Neural cell (in vitro differentiated cells): ENCODE measurements at regions not wholly inside any gene's neighbourhood (a gene's known extent, or its start where the extent isn't known, plus 50 kb on each side); places are given as distances from the start of the nearest gene placed in this dataset.

Source experiments
- H2AFZ ChIP-seq: fragments of 200-600, 300-800 bp; sonication (generic), shearing (Covaris generic); 2 replicates; pipeline ENCODE4 v1.6.0; 2014; ENCODE audit warnings: low read depth, mild to moderate bottlenecking, antibody characterized with exemption, low read length, moderate library complexity
- H3F3A ChIP-seq: fragments of 200-600 bp; shearing (Covaris generic); 2 replicates; pipeline ENCODE4 v1.6.1; 2016; ENCODE audit warnings: mild to moderate bottlenecking, moderate library complexity, mixed read lengths, antibody characterized with exemption, low read length; ENCODE audit not compliant: insufficient read depth, poor library complexity, severe bottlenecking
- H3K27ac ChIP-seq: fragments of 200-600, 300-800 bp; sonication (generic), shearing (Covaris generic); 2 replicates; pipeline ENCODE4 v1.5.1; 2014; ENCODE audit warnings: mild to moderate bottlenecking, low read length, moderate library complexity
- H3K27me3 ChIP-seq: fragments of 300-800, 200-600 bp; sonication (generic), shearing (Covaris generic); 2 replicates; pipeline ENCODE4 v1.6.0; 2014; ENCODE audit warnings: mild to moderate bottlenecking, low read depth, low read length, moderate library complexity; ENCODE audit not compliant: insufficient read depth
- H3K36me3 ChIP-seq: fragments of 300-800, 200-600 bp; sonication (generic), shearing (Covaris generic); 2 replicates; pipeline ENCODE4 v1.5.1; 2014; ENCODE audit warnings: mild to moderate bottlenecking, antibody characterized with exemption, low read length, moderate library complexity; ENCODE audit not compliant: insufficient read depth
- H3K4me2 ChIP-seq: fragments of 300-800, 200-600 bp; sonication (generic), shearing (Covaris generic); 2 replicates; pipeline ENCODE4 v1.6.0; 2014; ENCODE audit warnings: mild to moderate bottlenecking, low read length
- H3K4me3 ChIP-seq: fragments of 300-800, 200-600 bp; sonication (generic), shearing (Covaris generic); 2 replicates; pipeline ENCODE4 v1.5.1; 2014; ENCODE audit warnings: mild to moderate bottlenecking, low read length, moderate library complexity
- H3K79me2 ChIP-seq: fragments of 200-600 bp; shearing (Covaris generic); replicated peaks from 2 replicates; pipeline ENCODE4 v1.6.0; 2014; ENCODE audit warnings: mild to moderate bottlenecking, low read length, moderate library complexity; ENCODE audit not compliant: insufficient read depth
- H3K9ac ChIP-seq: fragments of 300-800, 200-600 bp; sonication (generic), shearing (Covaris generic); 2 replicates; pipeline ENCODE4 v1.6.1; 2016; ENCODE audit warnings: mild to moderate bottlenecking, low read length, mixed read lengths
- H3K9me2 ChIP-seq: fragments of 200-600 bp; shearing (Covaris generic); 2 replicates; pipeline ENCODE4 v1.6.1; 2016; ENCODE audit warnings: mild to moderate bottlenecking, low read length, mixed read lengths; ENCODE audit not compliant: insufficient read depth
- H3K9me3 ChIP-seq: fragments of 200-600, 300-800 bp; sonication (generic), shearing (Covaris generic); 2 replicates; pipeline ENCODE4 v1.6.1; 2016; ENCODE audit warnings: mild to moderate bottlenecking, mixed run types, low read length, moderate library complexity, mixed read lengths
- H4K20me1 ChIP-seq: fragments of 200-600 bp; shearing (Covaris generic); 2 replicates; pipeline ENCODE4 v1.6.1; 2016; ENCODE audit warnings: mild to moderate bottlenecking, mixed run types; ENCODE audit not compliant: insufficient read depth
- EP300 ChIP-seq: fragments of 450-650 bp; conservative IDR thresholded peaks from 2 replicates; pipeline ENCODE4 v1.6.1; 2014; ENCODE audit warnings: antibody characterized with exemption, mild to moderate bottlenecking, moderate library complexity; ENCODE audit not compliant: poor library complexity, severe bottlenecking
- EZH2 ChIP-seq: fragments of 200-600, 300-800 bp; shearing (Covaris generic), sonication (generic); IDR thresholded peaks from 2 replicates; pipeline ENCODE4 v1.6.1; 2014; ENCODE audit warnings: antibody characterized with exemption, low read length, borderline replicate concordance, mild to moderate bottlenecking; ENCODE audit not compliant: insufficient read depth, poor library complexity, severe bottlenecking
- MXI1 ChIP-seq: fragments of 450-650 bp; conservative IDR thresholded peaks from 2 replicates; pipeline ENCODE4 v1.6.1; 2014; ENCODE audit warnings: antibody characterized with exemption, mild to moderate bottlenecking; ENCODE audit not compliant: poor library complexity, severe bottlenecking
- POLR2AphosphoS5 ChIP-seq: IDR thresholded peaks from 2 replicates; pipeline ENCODE4 v1.6.1; 2012
- RAD21 ChIP-seq: fragments of 450-650 bp; conservative IDR thresholded peaks from 2 replicates; pipeline ENCODE4 v1.6.1; 2014; ENCODE audit warnings: antibody characterized with exemption, mild to moderate bottlenecking, moderate library complexity
- SMC3 ChIP-seq: fragments of 450-650 bp; conservative IDR thresholded peaks from 2 replicates; pipeline ENCODE4 v1.6.1; 2014; ENCODE audit warnings: antibody characterized with exemption, mild to moderate bottlenecking, moderate library complexity; ENCODE audit not compliant: poor library complexity
- TAF1 ChIP-seq: IDR thresholded peaks from 2 replicates; pipeline ENCODE4 v1.6.1; 2012; ENCODE audit warnings: low read depth
- TF ChIP-seq, protein P1 (sequence below): fragments of 450-650 bp; IDR thresholded peaks from 2 replicates; pipeline ENCODE4 v1.5.1; 2014; ENCODE audit warnings: antibody characterized with exemption, mild to moderate bottlenecking, moderate library complexity; ENCODE audit not compliant: poor library complexity, severe bottlenecking
- TF ChIP-seq, protein P2 (sequence below): IDR thresholded peaks from 2 replicates; pipeline ENCODE4 v1.6.1; 2012; ENCODE audit warnings: borderline replicate concordance

DNA sequence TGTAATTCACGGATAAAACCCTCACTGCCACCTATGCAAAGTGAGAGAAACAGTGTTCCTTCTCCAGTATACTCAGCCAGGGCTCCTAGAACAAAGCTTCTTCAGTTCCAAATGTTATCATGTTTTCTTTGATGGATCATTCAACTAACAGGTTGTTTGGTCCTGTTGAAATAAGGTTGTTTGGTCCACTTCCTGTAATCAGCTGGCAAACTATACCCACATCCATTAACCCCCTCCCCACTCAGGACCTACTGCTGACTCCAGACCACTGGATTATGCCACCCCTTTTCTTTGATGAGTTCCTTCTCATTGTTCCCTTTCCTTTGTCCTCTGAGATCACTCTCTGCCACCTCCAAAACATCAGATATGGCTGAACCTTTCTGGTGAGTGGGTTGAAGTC lies 267.7 kb upstream of the USP25 start:
- H3F3A ChIP-seq: no peaks in the 10 kb centered on the region
- H3K9me2 ChIP-seq: no peaks in the 10 kb centered on the region
- H3K4me2 ChIP-seq: no peak overlapping the region
- H3K4me3 ChIP-seq: no peak overlapping the region
- no peak overlapping the region for H3K27ac ChIP-seq
- H3K79me2 ChIP-seq: no peaks in the 10 kb centered on the region
- TF ChIP-seq SMC3 (no peak), RAD21 (no peak), POLR2AphosphoS5 (no peak), EZH2 (no peak), EP300 (no peak), MXI1 (no peak), TAF1 (no peak)
- TF ChIP-seq, protein P1, sequence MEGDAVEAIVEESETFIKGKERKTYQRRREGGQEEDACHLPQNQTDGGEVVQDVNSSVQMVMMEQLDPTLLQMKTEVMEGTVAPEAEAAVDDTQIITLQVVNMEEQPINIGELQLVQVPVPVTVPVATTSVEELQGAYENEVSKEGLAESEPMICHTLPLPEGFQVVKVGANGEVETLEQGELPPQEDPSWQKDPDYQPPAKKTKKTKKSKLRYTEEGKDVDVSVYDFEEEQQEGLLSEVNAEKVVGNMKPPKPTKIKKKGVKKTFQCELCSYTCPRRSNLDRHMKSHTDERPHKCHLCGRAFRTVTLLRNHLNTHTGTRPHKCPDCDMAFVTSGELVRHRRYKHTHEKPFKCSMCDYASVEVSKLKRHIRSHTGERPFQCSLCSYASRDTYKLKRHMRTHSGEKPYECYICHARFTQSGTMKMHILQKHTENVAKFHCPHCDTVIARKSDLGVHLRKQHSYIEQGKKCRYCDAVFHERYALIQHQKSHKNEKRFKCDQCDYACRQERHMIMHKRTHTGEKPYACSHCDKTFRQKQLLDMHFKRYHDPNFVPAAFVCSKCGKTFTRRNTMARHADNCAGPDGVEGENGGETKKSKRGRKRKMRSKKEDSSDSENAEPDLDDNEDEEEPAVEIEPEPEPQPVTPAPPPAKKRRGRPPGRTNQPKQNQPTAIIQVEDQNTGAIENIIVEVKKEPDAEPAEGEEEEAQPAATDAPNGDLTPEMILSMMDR: no peak
- TF ChIP-seq, protein P2, sequence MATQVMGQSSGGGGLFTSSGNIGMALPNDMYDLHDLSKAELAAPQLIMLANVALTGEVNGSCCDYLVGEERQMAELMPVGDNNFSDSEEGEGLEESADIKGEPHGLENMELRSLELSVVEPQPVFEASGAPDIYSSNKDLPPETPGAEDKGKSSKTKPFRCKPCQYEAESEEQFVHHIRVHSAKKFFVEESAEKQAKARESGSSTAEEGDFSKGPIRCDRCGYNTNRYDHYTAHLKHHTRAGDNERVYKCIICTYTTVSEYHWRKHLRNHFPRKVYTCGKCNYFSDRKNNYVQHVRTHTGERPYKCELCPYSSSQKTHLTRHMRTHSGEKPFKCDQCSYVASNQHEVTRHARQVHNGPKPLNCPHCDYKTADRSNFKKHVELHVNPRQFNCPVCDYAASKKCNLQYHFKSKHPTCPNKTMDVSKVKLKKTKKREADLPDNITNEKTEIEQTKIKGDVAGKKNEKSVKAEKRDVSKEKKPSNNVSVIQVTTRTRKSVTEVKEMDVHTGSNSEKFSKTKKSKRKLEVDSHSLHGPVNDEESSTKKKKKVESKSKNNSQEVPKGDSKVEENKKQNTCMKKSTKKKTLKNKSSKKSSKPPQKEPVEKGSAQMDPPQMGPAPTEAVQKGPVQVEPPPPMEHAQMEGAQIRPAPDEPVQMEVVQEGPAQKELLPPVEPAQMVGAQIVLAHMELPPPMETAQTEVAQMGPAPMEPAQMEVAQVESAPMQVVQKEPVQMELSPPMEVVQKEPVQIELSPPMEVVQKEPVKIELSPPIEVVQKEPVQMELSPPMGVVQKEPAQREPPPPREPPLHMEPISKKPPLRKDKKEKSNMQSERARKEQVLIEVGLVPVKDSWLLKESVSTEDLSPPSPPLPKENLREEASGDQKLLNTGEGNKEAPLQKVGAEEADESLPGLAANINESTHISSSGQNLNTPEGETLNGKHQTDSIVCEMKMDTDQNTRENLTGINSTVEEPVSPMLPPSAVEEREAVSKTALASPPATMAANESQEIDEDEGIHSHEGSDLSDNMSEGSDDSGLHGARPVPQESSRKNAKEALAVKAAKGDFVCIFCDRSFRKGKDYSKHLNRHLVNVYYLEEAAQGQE: no peak
- no peak overlapping the region for H2AFZ ChIP-seq
- no peaks in the 10 kb centered on the region for H3K9me3 ChIP-seq
- no peaks in the 10 kb centered on the region for H4K20me1 ChIP-seq
- no peak overlapping the region for H3K9ac ChIP-seq
- H3K36me3 ChIP-seq: no peaks in the 10 kb centered on the region
- H3K27me3 ChIP-seq: no peaks in the 10 kb centered on the region

DNA sequence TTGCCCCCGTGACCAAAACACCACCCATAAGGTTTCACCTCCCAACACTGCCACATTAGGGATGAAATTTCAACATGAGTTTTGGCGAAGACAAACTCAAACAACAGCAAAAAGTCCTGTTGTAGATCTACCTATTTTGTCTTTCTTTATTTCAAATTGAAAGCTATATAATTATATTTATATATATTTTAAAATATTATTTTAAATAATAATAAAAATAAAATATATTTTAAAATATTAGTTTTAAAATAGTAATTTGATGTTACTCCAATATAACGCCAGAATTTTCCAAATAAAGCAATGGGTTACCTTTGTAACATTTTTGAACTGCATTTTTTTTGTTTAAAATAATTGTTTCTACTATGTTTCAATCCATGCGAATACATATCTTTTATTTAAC lies 263.5 kb upstream of the USP25 start:
- H4K20me1 ChIP-seq: no peaks in the 10 kb centered on the region
- H3K4me3 ChIP-seq: no peak overlapping the region
- H3K36me3 ChIP-seq: no peaks in the 10 kb centered on the region
- no peak overlapping the region for H3K9ac ChIP-seq
- no peaks in the 10 kb centered on the region for H3K79me2 ChIP-seq
- TF ChIP-seq POLR2AphosphoS5 (no peak), EZH2 (no peak), TAF1 (no peak)
- TF ChIP-seq, protein P1: no peak
- no peaks in the 10 kb centered on the region for H3F3A ChIP-seq
- H3K27me3 ChIP-seq: no peaks in the 10 kb centered on the region
- no peaks in the 10 kb centered on the region for H3K9me2 ChIP-seq
- no peaks in the 10 kb centered on the region for H3K9me3 ChIP-seq
- H2AFZ ChIP-seq: no peak overlapping the region
- H3K27ac ChIP-seq: no peak overlapping the region
- H3K4me2 ChIP-seq: no peak overlapping the region
